HepG2 (cell line): ENCODE measurements at regions not wholly inside any gene's neighbourhood (a gene's known extent, or its start where the extent isn't known, plus 50 kb on each side); places are given as distances from the start of the nearest gene placed in this dataset.

Source experiments
- ATAC-seq: fragments of 200-7000 bp; cut with Tn5 transposase; 3 replicates; pipeline ENCODE4 v1.9.1; 2020; ENCODE audit warnings: mild to moderate bottlenecking, moderate library complexity
- BruUV-seq: library from RNA; stranded (reverse); fragments of 400-500 nt; replicated peaks from 2 replicates; lab custom pipeline; 2021; lab: Mats Ljungman, UMichigan
- CTCF ChIA-PET: fragments of 300-600 bp; formaldehyde crosslinking; extraction: SDS; loops from one replicate; lab custom pipeline; 2021; ENCODE audit warnings: low total read pairs, inconsistent platforms, low intra/inter-chr PET ratio; lab: Yijun Ruan, JAX
- POLR2A ChIA-PET: fragments of 350-600 bp; sonication (Branson Sonifier 250); formaldehyde crosslinking; loops from one replicate; lab custom pipeline; 2020; ENCODE audit warnings: antibody characterized with exemption, inconsistent platforms; lab: Yijun Ruan, JAX
- DNase-seq: peaks from one replicate; pipeline ENCODE4 v3.0.0-alpha.2; 2015; ENCODE audit warnings: low spot score
- FAIRE-seq: peaks from 3 replicates; lab custom pipeline; 2011; peaks lifted over from hg19 to GRCh38; lab: Jason Lieb, UNC
- H2AFZ ChIP-seq: one replicate; pipeline ENCODE4 v1.6.1; 2011; ENCODE audit warnings: low read length, inconsistent platforms
- H3K27ac ChIP-seq: fragments of 300-600 bp; 3 replicates; pipeline ENCODE4 v1.8.0; 2011; ENCODE audit warnings: mixed run types, mild to moderate bottlenecking, mixed read lengths, low read length, inconsistent platforms; ENCODE audit not compliant: insufficient read depth; ENCODE audit errors: extremely low read length
- H3K27me3 ChIP-seq, 2 experiments: fragments of 200-600 bp in 1 of 2; 2 replicates in 1 of 2; 3 replicates in 1 of 2; pipeline versions ENCODE4 v1.6.0 to v1.8.0; 2011; ENCODE audit warnings: low read length in 2 of 2, mild to moderate bottlenecking in 2 of 2, moderate library complexity in 2 of 2, inconsistent platforms in 1 of 2; ENCODE audit not compliant: insufficient read depth in 2 of 2, control insufficient read depth in 1 of 2
- H3K36me3 ChIP-seq, 2 experiments: fragments of 200-600 bp in 1 of 2; replicated peaks in 1 of 2; 2 replicates in 1 of 2; 3 replicates in 1 of 2; pipeline versions ENCODE4 v1.5.1 to v1.8.0; 2011; ENCODE audit warnings: low read length in 2 of 2, inconsistent platforms in 1 of 2; ENCODE audit not compliant: insufficient read depth in 2 of 2, control insufficient read depth in 1 of 2
- H3K4me1 ChIP-seq: 2 replicates; pipeline ENCODE4 v1.5.1; 2012; ENCODE audit warnings: low read length, inconsistent platforms; ENCODE audit not compliant: insufficient read depth
- H3K4me2 ChIP-seq: 2 replicates; pipeline ENCODE4 v1.6.0; 2011; ENCODE audit warnings: low read depth, low read length, inconsistent platforms
- H3K4me3 ChIP-seq, 3 experiments: fragments of 200-600 bp in 1 of 3; sonication (generic), shearing (Covaris generic) in 1 of 3; replicated peaks in 1 of 3; 2 replicates each; pipeline ENCODE4 v1.5.1; 2011 to 2016; ENCODE audit warnings: low read length in 3 of 3, inconsistent platforms in 2 of 3, low read depth in 2 of 3, mild to moderate bottlenecking in 2 of 3, control low read depth in 1 of 3, mixed read lengths in 1 of 3; ENCODE audit not compliant: insufficient read depth in 1 of 3
- H3K79me2 ChIP-seq: one replicate; pipeline ENCODE4 v1.6.1; 2011; ENCODE audit warnings: low read length, inconsistent platforms; ENCODE audit not compliant: insufficient read depth
- H3K9ac ChIP-seq: 2 replicates; pipeline ENCODE4 v1.6.0; 2011; ENCODE audit warnings: mild to moderate bottlenecking, low read depth, low read length, inconsistent platforms; ENCODE audit not compliant: insufficient read depth
- H3K9me3 ChIP-seq: 2 replicates; pipeline ENCODE4 v1.5.1; 2012; ENCODE audit warnings: mild to moderate bottlenecking, low read length
- H4K20me1 ChIP-seq: 2 replicates; pipeline ENCODE4 v1.6.0; 2011; ENCODE audit warnings: inconsistent platforms, mild to moderate bottlenecking, low read length, moderate library complexity; ENCODE audit not compliant: insufficient read depth
- CTCF ChIP-seq: sonication (generic); formaldehyde crosslinking; IDR thresholded peaks from 2 replicates; pipeline ENCODE4 v1.5.0; 2020; ENCODE audit warnings: mild to moderate bottlenecking, missing genetic modification reagents, moderate library complexity
- EHMT2 ChIP-seq: fragments of 200-600 bp; sonication (generic); IDR thresholded peaks from 2 replicates; pipeline ENCODE4 v1.7.0; 2017; ENCODE audit warnings: antibody characterized with exemption, low read depth, low read length, borderline replicate concordance
- PRPF4 ChIP-seq: fragments of 200-400 bp; formaldehyde crosslinking; IDR thresholded peaks from 2 replicates; pipeline ENCODE4 v1.6.1; 2016; ENCODE audit warnings: low read length, low read depth; ENCODE audit not compliant: poor library complexity, severe bottlenecking
- RFXANK ChIP-seq: IDR thresholded peaks from 2 replicates; pipeline ENCODE4 v1.6.1; 2016
- ZHX2 ChIP-seq, 2 experiments: sonication (generic) in 1 of 2; formaldehyde crosslinking in 1 of 2; IDR thresholded peaks; 2 replicates each; pipeline versions ENCODE4 v1.6.1 to v1.9.0; 2014 to 2022; ENCODE audit warnings: antibody characterized with exemption in 1 of 2, borderline replicate concordance in 1 of 2, inconsistent platforms in 1 of 2, low read depth in 1 of 2, missing genetic modification reagents in 1 of 2
- WGBS: methylation state at CpG from one replicate; pipeline ENCODE4 v1.1.6; 2017; ENCODE audit warnings: low lambda C conversion rate; 5-methylcytosine and 5-hydroxymethylcytosine counted together
- in situ Hi-C: cut with HindIII; loops from 2 replicates; pipeline ENCODE4 v1.10.0; 2017; ENCODE audit warnings: low pct_unique_long_range_greater_than_20kb; ENCODE audit not compliant: extremely low pct_ligation_motif_present
- intact Hi-C: fragments of 100-400 bp; cut with micrococcal nuclease; formaldehyde crosslinking; loops from one replicate; pipeline ENCODE4 v1.10.0; 2022; ENCODE audit not compliant: unreplicated experiment

GRCh38 chr12:131591136-131591535, 119.8 kb upstream of the SFSWAP start:
- no peaks in the 10 kb centered on the region for H3K36me3 ChIP-seq
- CTCF ChIA-PET: no interaction called here
- no peak for FAIRE-seq
- H3K9ac ChIP-seq: no peak overlapping the region
- H3K27ac ChIP-seq: no peak overlapping the region
- no peak overlapping the region for H3K4me3 ChIP-seq
- TF ChIP-seq EHMT2 (no peak), ZHX2 (IDR thresholded peaks at IDR 0.05; ENCODE audit: low read depth) (no peak), ZHX2 (CRISPR knock-in tag; IDR thresholded peaks at IDR 0.05; ENCODE audit: borderline replicate concordance) (no peak), CTCF (0 out of 2 replicates have a peak, but pooled peaks have one; percentile 16), RFXANK (CRISPR knock-in tag) (no peak), PRPF4 (no peak)
- TF ChIP-seq, all 625 proteins: peak for 1
- Histone ChIP-seq H3K79me2 (no peaks in the 10 kb centered on the region), H3K9me3 (no peaks in the 10 kb centered on the region), H3K4me2 (no peak overlapping the region), H3K4me1 (no peaks in the 10 kb centered on the region), H2AFZ (no peak overlapping the region), H4K20me1 (no peaks in the 10 kb centered on the region), H3K27me3 (peaks cover 3 to 10% of the 10 kb centered on the region in 2 experiments; a peak in 4 of 5 replicates)
- BruUV-seq: no TSS peak
- 18% methylated on average over 7 of the region's 7 CpGs for WGBS
- in situ Hi-C loops (no loop called here), intact Hi-C loops (no loop called here)
- no peak for DNase-seq
- POLR2A ChIA-PET: no interaction called here
- ATAC-seq: no peak
